Muscle of back (tissue), 3 donors: ENCODE measurements at regions not wholly inside any gene's neighbourhood (a gene's known extent, or its start where the extent isn't known, plus 50 kb on each side); places are given as distances from the start of the nearest gene placed in this dataset.

Experiments
- DNase-seq, 3 donors: peaks; one replicate each; pipeline versions ENCODE4 v3.0.0 to v3.0.0-alpha.2; 2013

- no peak for DNase-seq
Measured at GRCh38 chr4:64465263-64465662, 56.0 kb upstream of the TECRL start.

- DNase-seq, result no peak
Measured at GRCh38 chr4:64464581-64464980, 55.3 kb upstream of the TECRL start.
